Neuronal stem cell (in vitro differentiated cells): ENCODE measurements at regions not wholly inside any gene's neighbourhood (a gene's known extent, or its start where the extent isn't known, plus 50 kb on each side); places are given as distances from the start of the nearest gene placed in this dataset.
A peak's percentile ranks its signal among the peaks of the same experiment; 100 is the strongest.

Source experiments
- DNase-seq: peaks from one replicate; pipeline ENCODE4 v3.0.0-alpha.2; 2013; ENCODE audit warnings: low spot score
- H2AFZ ChIP-seq: one replicate; pipeline ENCODE4 v1.6.1; 2013; ENCODE audit warnings: mild to moderate bottlenecking, low read length, inconsistent platforms
- H2AK5ac ChIP-seq: 2 replicates; pipeline ENCODE4 v1.6.1; 2013; ENCODE audit warnings: low read depth, mild to moderate bottlenecking, inconsistent platforms, low read length, moderate library complexity, mixed read lengths
- H2BK120ac ChIP-seq: 2 replicates; pipeline ENCODE4 v1.6.1; 2013; ENCODE audit warnings: low read depth, mild to moderate bottlenecking, inconsistent platforms, low read length, moderate library complexity, mixed read lengths
- H2BK12ac ChIP-seq: one replicate; pipeline ENCODE4 v1.6.1; 2013; ENCODE audit warnings: low read length, inconsistent platforms
- H2BK15ac ChIP-seq: 2 replicates; pipeline ENCODE4 v1.6.1; 2013; ENCODE audit warnings: mild to moderate bottlenecking, low read length, inconsistent platforms, mixed read lengths
- H2BK5ac ChIP-seq: one replicate; pipeline ENCODE4 v1.6.1; 2013; ENCODE audit warnings: inconsistent platforms, mild to moderate bottlenecking, low read length, moderate library complexity
- H3K14ac ChIP-seq: one replicate; pipeline ENCODE4 v1.6.1; 2013; ENCODE audit warnings: low read length, inconsistent platforms
- H3K18ac ChIP-seq: 2 replicates; pipeline ENCODE4 v1.6.1; 2013; ENCODE audit warnings: low read length, inconsistent platforms
- H3K23ac ChIP-seq: 2 replicates; pipeline ENCODE4 v1.6.1; 2013; ENCODE audit warnings: low read depth, mild to moderate bottlenecking, mixed read lengths, low read length, inconsistent platforms; ENCODE audit not compliant: poor library complexity
- H3K27ac ChIP-seq: replicated peaks from 3 replicates; pipeline ENCODE4 v1.5.1; 2013; ENCODE audit warnings: low read length, inconsistent platforms
- H3K27me3 ChIP-seq, 3 experiments: 2 replicates each; pipeline ENCODE4 v1.6.1; 2013; ENCODE audit warnings: low read length in 3 of 3, mild to moderate bottlenecking in 2 of 3, inconsistent platforms in 1 of 3, low read depth in 1 of 3, mixed read lengths in 1 of 3, moderate library complexity in 1 of 3; ENCODE audit not compliant: control insufficient read depth in 3 of 3, insufficient read depth in 3 of 3
- H3K36me3 ChIP-seq, 2 donors: replicated peaks in 1 of 2; 2 replicates each; pipeline ENCODE4 v1.6.1; 2013; ENCODE audit warnings: low read length in 2 of 2; ENCODE audit not compliant: control insufficient read depth in 2 of 2, insufficient read depth in 2 of 2
- H3K4ac ChIP-seq: 2 replicates; pipeline ENCODE4 v1.6.1; 2013; ENCODE audit warnings: inconsistent platforms, mild to moderate bottlenecking, low read length, moderate library complexity
- H3K4me1 ChIP-seq, 2 donors: 1 replicate in 1 of 2; 2 replicates in 1 of 2; pipeline ENCODE4 v1.6.1; 2013; ENCODE audit warnings: low read length in 2 of 2, low read depth in 1 of 2; ENCODE audit not compliant: control insufficient read depth in 2 of 2, insufficient read depth in 1 of 2
- H3K4me2 ChIP-seq: one replicate; pipeline ENCODE4 v1.6.1; 2013; ENCODE audit warnings: mild to moderate bottlenecking, low read length, inconsistent platforms; ENCODE audit not compliant: insufficient read depth, poor library complexity, severe bottlenecking
- H3K4me3 ChIP-seq, 2 donors: 2 replicates each; pipeline ENCODE4 v1.5.1; 2013; ENCODE audit warnings: low read length in 2 of 2, mild to moderate bottlenecking in 2 of 2, inconsistent platforms in 1 of 2, moderate library complexity in 1 of 2
- H3K79me1 ChIP-seq: one replicate; pipeline ENCODE4 v1.6.1; 2013; ENCODE audit warnings: low read depth, mild to moderate bottlenecking, inconsistent platforms, low read length, moderate library complexity
- H3K9ac ChIP-seq: one replicate; pipeline ENCODE4 v1.6.1; 2013; ENCODE audit warnings: mild to moderate bottlenecking, low read depth, low read length, inconsistent platforms; ENCODE audit not compliant: poor library complexity
- H3K9me3 ChIP-seq, 2 donors: replicated peaks in 1 of 2; 2 replicates each; pipeline versions ENCODE3 to v1.6.1; 2013; ENCODE audit warnings: low read length in 2 of 2, mild to moderate bottlenecking in 2 of 2, inconsistent platforms in 1 of 2, low read depth in 1 of 2, mixed read lengths in 1 of 2, moderate library complexity in 1 of 2; ENCODE audit not compliant: control insufficient read depth in 2 of 2, insufficient read depth in 1 of 2
- H4K8ac ChIP-seq: one replicate; pipeline ENCODE4 v1.6.1; 2013; ENCODE audit warnings: low read depth, mild to moderate bottlenecking, inconsistent platforms, low read length, moderate library complexity
- H4K91ac ChIP-seq: one replicate; pipeline ENCODE4 v1.6.1; 2013; ENCODE audit warnings: low read length, low read depth, mild to moderate bottlenecking, inconsistent platforms; ENCODE audit not compliant: poor library complexity
- WGBS, 2 donors: extraction: QIAGEN DNeasy Blood & Tissue Kit; methylation state at CpG; one replicate each; pipeline ENCODE4 v1.1.7; 2013; ENCODE audit warnings: missing lambda C conversion rate in 2 of 2, mixed read lengths in 1 of 2; ENCODE audit not compliant: insufficient read length in 2 of 2, insufficient replicate concordance in 1 of 2; ENCODE audit errors: extremely low coverage in 2 of 2; 5-methylcytosine and 5-hydroxymethylcytosine counted together

GRCh38 chr10:42932735-42933447 lies 144.0 kb upstream of the RET start:
- no peaks in the 10 kb centered on the region for H3K36me3 ChIP-seq
- peak overlapping the region; percentile 87 for H3K9ac ChIP-seq
- H3K4me3 ChIP-seq: peak overlapping the region in 1 of 2 donors; percentile 85
- H4K8ac ChIP-seq: no peak overlapping the region
- H3K27ac ChIP-seq: no peak overlapping the region
- H2AK5ac ChIP-seq: no peak overlapping the region
- peaks cover 0 to 49% (median 20%) of the 10 kb centered on the region in 3 experiments for H3K27me3 ChIP-seq
- H2AFZ ChIP-seq: peak overlapping the region; percentile 80
- no peak overlapping the region for H3K4ac ChIP-seq
- no peak overlapping the region for H3K14ac ChIP-seq
- H2BK15ac ChIP-seq: no peak overlapping the region
- H4K91ac ChIP-seq: no peak overlapping the region
- peak overlapping the region; percentile 94 for H3K23ac ChIP-seq
- H3K18ac ChIP-seq: peak overlapping the region; percentile 89
- WGBS, 2 donors: no CpG with 5 or more reads among the region's 45 CpGs
- H2BK12ac ChIP-seq: no peak overlapping the region
- peaks cover 0 to 6% of the 10 kb centered on the region in 2 donors for H3K4me1 ChIP-seq
- H3K79me1 ChIP-seq: peaks cover 2% of the 10 kb centered on the region
- no peaks in the 10 kb centered on the region for H3K9me3 ChIP-seq
- H2BK120ac ChIP-seq: peak overlapping the region; percentile 73
- no peak overlapping the region for H2BK5ac ChIP-seq
- DNase-seq: peak; percentile 74
- peak overlapping the region; percentile 93 for H3K4me2 ChIP-seq

GRCh38 chr10:42933448-42934340 lies 143.2 kb upstream of the RET start:
- Histone ChIP-seq H3K4ac (no peak overlapping the region), H3K79me1 (peaks cover 2% of the 10 kb centered on the region), H3K4me1 (peaks cover 0 to 6% of the 10 kb centered on the region in 2 donors), H3K27me3 (peaks cover 0 to 46% (median 20%) of the 10 kb centered on the region in 3 experiments), H3K4me2 (peak overlapping the region; percentile 93), H2BK120ac (peak overlapping the region; percentile 73), H3K9ac (peak overlapping the region; percentile 87), H3K4me3 (peak overlapping the region in 1 of 2 donors; percentile 85), H4K91ac (no peak overlapping the region), H3K18ac (peak overlapping the region; percentile 89), H3K36me3 (no peaks in the 10 kb centered on the region), H2AK5ac (no peak overlapping the region), H2BK15ac (peak overlapping the region; percentile 75), H3K9me3 (no peaks in the 10 kb centered on the region), H4K8ac (no peak overlapping the region), H2BK12ac (no peak overlapping the region), H3K23ac (peak overlapping the region; percentile 94), H2BK5ac (no peak overlapping the region), H2AFZ (peak overlapping the region; percentile 80), H3K14ac (peak overlapping the region; percentile 32), H3K27ac (no peak overlapping the region)
- no CpG with 5 or more reads among the region's 57 CpGs for WGBS, 2 donors
- DNase-seq: no peak

- Histone ChIP-seq H3K36me3 (no peaks in the 10 kb centered on the region), H2BK12ac (no peak overlapping the region), H4K91ac (no peak overlapping the region), H4K8ac (no peak overlapping the region), H3K9me3 (no peaks in the 10 kb centered on the region), H3K18ac (peak overlapping the region; percentile 23), H3K4me2 (no peak overlapping the region), H3K4me3 (no peak overlapping the region), H2BK120ac (no peak overlapping the region), H3K79me1 (peaks cover 2% of the 10 kb centered on the region), H3K27ac (no peak overlapping the region), H2AFZ (no peak overlapping the region), H3K23ac (no peak overlapping the region), H3K4ac (no peak overlapping the region), H3K27me3 (peaks cover 0 to 46% (median 20%) of the 10 kb centered on the region in 3 experiments), H2BK15ac (no peak overlapping the region), H3K14ac (no peak overlapping the region), H3K4me1 (peaks cover 0 to 6% of the 10 kb centered on the region in 2 donors), H3K9ac (no peak overlapping the region), H2AK5ac (no peak overlapping the region), H2BK5ac (no peak overlapping the region)
- no peak for DNase-seq
- no CpG with 5 or more reads among the region's 8 CpGs for whole genome bisulfite sequencing, 2 donors
Measured at GRCh38 chr10:42934351-42934811, 142.5 kb upstream of the RET start.

GRCh38 chr10:42934842-42935241 lies 142.0 kb upstream of the RET start:
- H3K4me3 ChIP-seq: no peak overlapping the region

More at GRCh38 chr10:42934842-42935241, 142.0 kb upstream of the RET start:
- H3K18ac ChIP-seq: no peak overlapping the region
- H3K4me1 ChIP-seq: peaks cover 0 to 6% of the 10 kb centered on the region in 2 donors
- no peak overlapping the region for H3K27ac ChIP-seq
- no peak overlapping the region for H3K4me2 ChIP-seq
- H3K79me1 ChIP-seq: peaks cover 2% of the 10 kb centered on the region
- no peak overlapping the region for H3K14ac ChIP-seq
- H3K27me3 ChIP-seq: peaks cover 0 to 46% (median 20%) of the 10 kb centered on the region in 3 experiments
- no peak overlapping the region for H2AK5ac ChIP-seq
- no peaks in the 10 kb centered on the region for H3K9me3 ChIP-seq
- H2AFZ ChIP-seq: no peak overlapping the region
- H4K91ac ChIP-seq: no peak overlapping the region
- no peak overlapping the region for H3K9ac ChIP-seq
- H3K36me3 ChIP-seq: no peaks in the 10 kb centered on the region
- no peak overlapping the region for H4K8ac ChIP-seq
- no peak overlapping the region for H2BK5ac ChIP-seq
- no CpG with 5 or more reads among the region's 3 CpGs for WGBS, 2 donors
- no peak overlapping the region for H2BK12ac ChIP-seq
- H3K23ac ChIP-seq: no peak overlapping the region
- H2BK120ac ChIP-seq: no peak overlapping the region
- H2BK15ac ChIP-seq: no peak overlapping the region
- H3K4ac ChIP-seq: no peak overlapping the region
- DNase-seq: no peak
